IPS-NIHi11 (cell line): ENCODE measurements at regions not wholly inside any gene's neighbourhood (a gene's known extent, or its start where the extent isn't known, plus 50 kb on each side); places are given as distances from the start of the nearest gene placed in this dataset.
A peak's percentile ranks its signal among the peaks of the same experiment; 100 is the strongest.

ENCODE experiments used
- DNase-seq: peaks from one replicate; pipeline ENCODE4 v3.0.0; 2012; ENCODE audit warnings: mixed read lengths, low spot score

GRCh38 chr18:48488388-48488850 is 50.4 kb upstream of the CTIF start:
- DNase-seq, result peak; percentile 26

DNA sequence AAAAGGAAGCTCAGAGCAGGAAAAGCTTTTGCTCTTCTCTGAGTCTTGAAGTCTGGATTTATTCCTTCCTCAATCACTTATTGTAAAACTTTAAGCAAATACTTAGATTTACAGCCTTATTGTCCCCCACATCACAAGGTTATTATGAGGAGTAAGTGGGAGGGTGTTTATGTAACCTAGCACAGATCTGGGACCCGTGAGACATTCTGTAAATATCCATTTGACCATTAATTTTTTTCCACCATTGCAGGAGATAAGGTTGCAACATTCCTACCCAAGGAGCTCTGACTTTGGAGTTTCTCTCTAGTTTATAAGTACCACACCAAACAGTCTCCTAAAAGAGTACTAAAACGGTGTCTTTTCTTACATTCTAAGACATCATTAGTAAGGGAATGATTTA is 52.1 kb upstream of the CTIF start:
- DNase-seq, result no peak

GRCh38 chr18:48485828-48486405 is 52.9 kb upstream of the CTIF start:
- DNase-seq, result no peak

GRCh38 chr18:48481092-48481491 is 57.7 kb upstream of the CTIF start:
- DNase-seq, result no peak

GRCh38 chr18:48479531-48479930 is 59.3 kb upstream of the CTIF start:
- DNase-seq, result no peak

- no peak for DNase-seq
Measured at GRCh38 chr18:48477348-48477747, 61.5 kb upstream of the CTIF start.

GRCh38 chr18:48476550-48476917 is 62.3 kb upstream of the CTIF start:
- DNase-seq, result no peak

- DNase-seq, result peak; percentile 85
Measured at GRCh38 chr18:48475635-48476549, 62.9 kb upstream of the CTIF start.

GRCh38 chr18:48473816-48474215 is 64.6 kb upstream of the ZBTB7C start:
- no peak for DNase-seq

- DNase-seq, result no peak
Measured at GRCh38 chr18:48472610-48473009, 63.4 kb upstream of the ZBTB7C start.

DNA sequence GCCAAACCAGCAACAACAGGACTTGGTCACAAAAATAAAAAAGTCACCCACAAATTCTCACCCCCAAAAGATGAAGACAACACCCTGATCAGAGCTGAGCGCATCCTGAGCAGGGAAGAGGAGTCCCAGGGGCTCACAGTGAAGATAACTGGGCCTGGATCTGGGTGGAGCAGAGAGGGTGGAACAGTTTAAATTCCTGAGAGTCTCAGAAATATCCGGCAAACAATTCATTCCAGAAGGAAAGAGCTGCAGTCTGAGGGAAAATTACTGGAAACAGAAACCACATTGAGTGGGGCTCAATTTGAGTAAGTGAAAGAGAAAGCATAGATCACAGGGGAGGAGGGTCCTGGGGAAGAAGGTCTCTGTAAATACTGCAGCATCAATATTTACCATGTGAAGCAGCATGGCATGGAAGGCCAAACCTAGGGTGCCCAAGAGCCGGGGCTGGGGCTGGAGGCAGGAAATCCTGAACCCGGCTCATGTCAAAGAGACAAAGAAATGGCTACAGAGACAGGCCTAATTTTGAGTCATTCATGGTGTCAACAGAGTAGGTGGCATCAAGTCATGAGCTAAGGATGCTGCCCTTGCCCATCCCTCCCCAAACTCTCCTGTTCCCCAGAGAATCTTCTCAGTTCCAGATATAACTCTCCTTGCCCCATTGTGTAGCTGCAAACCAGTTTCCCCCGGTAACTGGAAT is 61.4 kb upstream of the ZBTB7C start:
- no peak for DNase-seq

- DNase-seq, result no peak
Measured at GRCh38 chr18:48468151-48468550, 59.0 kb upstream of the ZBTB7C start.

GRCh38 chr18:48467231-48467630 is 58.0 kb upstream of the ZBTB7C start:
- DNase-seq, result no peak

DNA sequence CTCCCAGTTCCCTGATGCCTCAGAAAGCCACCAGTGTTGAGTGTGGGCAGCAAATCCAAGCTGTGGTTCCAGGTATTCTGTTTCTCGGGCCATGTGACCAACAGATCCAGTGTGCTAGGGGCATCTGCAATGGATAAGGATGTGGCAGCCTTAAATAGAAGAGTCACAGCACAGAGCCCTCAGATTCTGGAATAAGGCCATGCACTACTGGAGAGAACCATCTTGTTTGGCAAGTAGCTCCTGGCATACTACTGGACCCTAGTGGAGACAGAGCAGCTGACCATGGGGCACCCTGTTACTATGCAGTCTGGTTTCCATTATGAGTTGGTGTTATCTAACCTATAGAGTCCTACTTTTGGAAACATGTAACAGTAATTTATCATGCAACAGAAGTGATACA is 53.3 kb upstream of the ZBTB7C start:
- no peak for DNase-seq

DNA sequence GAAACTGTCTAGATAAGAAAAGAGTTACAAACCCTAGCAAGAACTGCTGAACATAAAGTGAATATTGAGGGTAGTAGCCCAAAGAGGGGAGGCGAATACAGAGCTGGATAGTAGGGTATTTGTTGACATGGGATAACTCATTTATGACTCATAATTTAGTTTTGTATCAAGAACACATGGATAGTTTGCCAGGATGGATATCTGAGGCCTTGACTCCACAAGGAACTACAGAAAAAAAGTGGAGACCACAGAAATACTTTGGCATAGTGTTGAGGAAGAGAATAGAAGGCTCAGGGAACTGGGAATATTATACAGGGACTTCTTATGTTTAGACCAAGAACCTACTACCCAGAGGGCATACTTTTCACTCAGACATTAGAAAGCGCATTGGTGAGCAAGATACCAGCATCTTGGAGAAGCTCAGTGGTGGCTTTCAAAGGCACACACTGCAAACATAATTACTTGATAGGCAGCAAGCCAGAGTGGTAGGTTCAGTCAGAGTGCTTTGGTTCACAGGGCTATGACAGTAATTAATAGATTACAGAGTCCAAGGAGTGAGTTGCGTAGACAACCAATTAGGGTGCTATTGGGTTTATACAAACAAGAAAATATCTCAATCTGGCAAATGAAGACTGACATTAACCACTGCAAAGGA is 51.9 kb upstream of the ZBTB7C start:
- DNase-seq, result no peak

GRCh38 chr18:48459465-48459864 is 50.3 kb upstream of the ZBTB7C start:
- DNase-seq, result no peak

DNA sequence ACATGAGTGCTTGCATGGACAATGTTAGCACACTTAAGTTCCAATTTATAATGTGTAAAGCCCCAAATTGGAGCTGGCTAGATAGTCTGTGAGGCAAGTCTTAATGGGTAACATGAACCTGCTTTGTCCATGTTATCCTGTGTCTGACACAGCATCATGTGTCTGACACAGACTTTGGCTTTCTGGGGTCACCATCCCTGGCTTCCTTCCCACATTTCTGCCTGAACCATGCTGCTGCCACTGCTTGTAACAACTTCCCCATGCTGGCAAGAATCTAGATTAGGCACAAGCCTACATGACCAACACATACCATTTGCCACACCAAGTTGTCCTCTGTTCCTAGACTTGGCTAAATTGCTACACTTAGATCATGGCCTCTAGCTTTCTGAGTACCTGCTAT is 49.8 kb upstream of the ZBTB7C start:
- no peak for DNase-seq
